DMS 273 treated with DMSO at 0.1 percent for 48 hours (cell line): ENCODE measurements at regions not wholly inside any gene's neighbourhood (a gene's known extent, or its start where the extent isn't known, plus 50 kb on each side); places are given as distances from the start of the nearest gene placed in this dataset.

Experiments used
- DNase-seq: peaks from one replicate; lab custom pipeline; 2025; lab: John Stamatoyannopoulos, UW

GRCh38 chr7:36802459-36803135, 78.3 kb upstream of the AOAH start:
- no peak for DNase-seq

DNA sequence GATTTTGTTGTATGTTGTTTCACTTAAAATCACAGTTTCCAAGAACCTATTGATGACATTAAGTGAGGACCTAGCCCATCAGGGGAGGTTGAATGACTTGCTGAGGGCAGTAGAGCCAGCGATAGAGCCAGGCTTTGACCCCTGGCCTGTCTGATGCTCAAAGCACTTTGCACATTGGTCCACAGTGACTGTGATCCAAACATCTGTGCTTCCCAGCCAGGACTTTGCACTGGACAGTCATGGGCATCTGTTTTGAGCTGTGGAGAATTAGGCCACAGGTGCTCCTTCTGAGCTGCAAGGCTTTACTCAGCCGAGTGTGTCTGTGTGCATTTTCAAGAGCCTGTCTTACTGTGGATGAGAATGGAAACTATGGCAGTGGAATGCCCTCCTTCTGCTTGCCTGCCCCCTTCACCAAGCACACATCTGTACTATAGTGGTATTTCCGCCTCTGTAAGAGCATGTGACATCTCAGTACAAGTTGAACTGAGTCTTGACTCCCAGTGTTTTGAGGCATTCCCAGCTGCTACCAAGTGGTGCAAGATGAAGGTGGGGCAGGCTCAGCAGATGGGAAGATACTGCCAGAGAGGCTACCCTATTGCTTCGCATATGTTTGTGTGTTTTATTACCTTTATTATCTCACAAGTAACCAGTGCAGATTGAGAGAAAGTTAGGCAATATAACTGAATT, 72.7 kb upstream of the AOAH start:
- DNase-seq, result peak; percentile 30

DNA sequence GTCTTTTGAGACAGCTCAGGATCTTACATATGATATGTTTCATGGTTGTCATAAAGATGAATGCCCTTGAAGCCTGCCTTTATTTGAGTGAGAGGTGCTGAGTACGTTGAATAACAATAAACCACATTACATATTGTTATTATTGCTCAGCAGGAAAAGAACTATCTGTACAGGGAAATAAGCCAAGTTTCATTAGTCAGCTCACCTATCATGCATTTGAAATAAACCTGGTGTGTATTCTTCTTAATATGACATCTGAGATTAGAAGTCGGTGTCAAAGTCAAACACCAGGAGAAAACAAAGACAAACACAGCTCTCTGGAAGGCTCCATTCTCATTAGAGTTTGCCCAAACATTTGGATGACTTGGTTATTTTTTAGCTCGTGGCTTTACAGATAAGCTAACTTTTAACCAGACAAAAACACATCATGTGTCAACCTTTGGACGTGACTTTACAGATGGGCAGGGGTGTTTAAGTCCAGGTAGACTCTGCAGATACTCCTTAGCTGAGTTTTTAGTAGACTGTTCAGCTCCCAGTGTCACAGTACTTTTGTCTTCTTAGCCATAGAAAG, 71.2 kb upstream of the AOAH start:
- no peak for DNase-seq

DNA sequence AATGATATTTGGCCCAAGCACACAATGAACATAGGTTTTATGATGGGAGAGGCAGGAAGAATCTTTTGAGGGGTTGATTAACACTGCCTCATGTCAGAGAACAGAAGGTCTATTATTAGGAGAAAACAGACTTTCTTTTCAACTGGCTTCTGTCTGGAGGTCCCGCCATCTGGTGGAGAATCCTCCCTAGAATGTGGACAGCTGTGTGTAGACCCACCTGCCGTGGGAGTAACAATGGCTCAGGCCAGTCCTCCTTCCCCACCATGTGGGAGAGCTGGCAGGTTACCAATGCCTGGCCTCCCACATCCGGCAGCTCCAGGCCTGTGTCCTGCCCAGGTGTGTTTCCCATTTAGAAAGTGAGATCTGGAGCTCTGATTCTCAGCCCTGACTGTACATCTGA, 70.4 kb upstream of the AOAH start:
- peak; percentile 88 for DNase-seq

- no peak for DNase-seq
Observed at GRCh38 chr7:36792421-36792820, 68.1 kb upstream of the AOAH start.

- DNase-seq, result no peak
Observed at GRCh38 chr7:36790311-36790787, 66.1 kb upstream of the AOAH start.

GRCh38 chr7:36788825-36789470, 64.7 kb upstream of the AOAH start:
- DNase-seq, result no peak

- no peak for DNase-seq
Observed at GRCh38 chr7:36787933-36788378, 63.7 kb upstream of the AOAH start.

GRCh38 chr7:36784991-36785940, 61.0 kb upstream of the AOAH start:
- no peak for DNase-seq

GRCh38 chr7:36781011-36781738, 56.9 kb upstream of the AOAH start:
- DNase-seq, result no peak

DNA sequence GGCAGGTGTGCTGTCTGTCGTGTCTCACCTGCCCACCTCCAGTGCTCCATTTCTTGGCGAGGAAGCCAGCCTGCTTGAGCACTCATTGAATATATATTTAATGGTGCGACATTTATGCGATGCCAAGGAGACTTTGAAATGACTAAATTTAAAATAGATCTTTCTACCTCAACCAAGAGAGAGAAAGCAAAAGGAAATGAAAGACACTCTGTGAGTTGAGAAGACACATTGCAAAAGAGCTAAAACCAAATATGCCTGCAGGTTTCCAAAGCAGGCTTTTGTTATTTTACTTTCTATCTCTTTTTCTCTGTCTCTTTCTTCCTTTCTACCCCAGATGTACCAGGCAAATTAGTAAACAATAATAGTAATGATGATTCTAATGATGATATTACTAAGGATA, 53.6 kb upstream of the AOAH start:
- DNase-seq, result no peak

DNA sequence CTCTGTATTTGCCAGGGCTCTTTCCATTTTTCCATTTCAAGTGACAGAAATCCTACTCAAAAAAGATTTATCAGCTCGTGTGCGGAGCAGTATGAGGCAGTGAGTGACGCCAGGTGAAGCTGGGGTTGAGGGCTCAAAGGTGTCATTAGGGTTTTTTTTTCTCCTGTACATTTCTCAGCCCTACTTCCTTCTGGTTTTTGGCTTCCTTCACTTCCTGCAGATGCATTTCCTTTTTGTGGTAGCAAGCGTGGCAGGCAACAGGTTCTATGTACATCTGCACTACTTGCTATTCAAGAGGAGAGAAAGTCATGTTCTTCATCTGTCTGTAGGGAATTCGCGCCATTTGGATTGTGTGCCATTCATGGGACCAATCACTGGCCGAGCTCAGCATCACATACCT, 52.8 kb upstream of the AOAH start:
- DNase-seq, result no peak

DNA sequence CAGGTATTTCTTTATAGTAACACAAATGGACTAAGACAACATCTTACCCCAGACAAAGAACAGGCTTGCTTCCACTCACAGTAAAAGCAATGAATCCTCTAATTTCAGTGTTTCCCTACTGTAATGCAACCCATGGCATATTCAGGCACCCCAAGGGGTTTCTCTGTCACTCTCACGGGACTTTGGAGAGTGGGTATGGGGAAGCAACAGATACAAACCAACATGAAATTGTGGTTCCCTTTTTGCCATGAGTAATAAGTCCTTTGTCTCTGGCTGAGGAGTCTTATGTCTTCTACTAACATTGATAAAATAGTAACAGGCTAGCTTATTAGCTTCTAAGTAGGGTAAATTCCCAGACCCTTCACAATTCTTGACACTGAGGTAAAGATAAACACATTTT, 51.4 kb upstream of the AOAH start:
- DNase-seq, result no peak

- no peak for DNase-seq
Observed at GRCh38 chr7:36775061-36775620, 50.8 kb upstream of the AOAH start.
